ENCODE measurements at regions not wholly inside any gene's neighbourhood (a gene's known extent, or its start where the extent isn't known, plus 50 kb on each side); places are given as distances from the start of the nearest gene placed in this dataset.
"Not testable (repeated sequence)": the region's sequence is repeated elsewhere in the genome, so short reads cannot be mapped to it uniquely, and the experiment has no call there.

GRCh38 chr3:177720927-177721326, 523.6 kb upstream of the TBL1XR1 start:
- DNase-seq (ENCODE audit: low read depth in 1 of 2, low spot score in 2 of 2); H2BK120ac ChIP-seq (replicated peaks; ENCODE audit: low read depth, low read length); H3K9ac ChIP-seq (replicated peaks in 1 of 4; ENCODE audit: extremely low read depth in 1 of 4, low read depth in 3 of 4, low read length in 3 of 4); H3K4me2 ChIP-seq (ENCODE audit: insufficient read depth in 1 of 2, low read depth in 2 of 2, low read length in 2 of 2); H3K14ac ChIP-seq (ENCODE audit: insufficient read length); H2BK15ac ChIP-seq (ENCODE audit: low read length); H3K79me2 ChIP-seq (ENCODE audit: control insufficient read depth in 1 of 2, insufficient read depth in 2 of 2, low read length in 2 of 2); H3K4me1 ChIP-seq (replicated peaks in 1 of 4; ENCODE audit: control insufficient read depth in 3 of 4, insufficient read depth in 4 of 4, low read length in 3 of 4); FAIRE-seq; H4K91ac ChIP-seq (replicated peaks; ENCODE audit: insufficient read length, low read length); H3K27me3 ChIP-seq (replicated peaks in 1 of 4; ENCODE audit: control insufficient read depth in 3 of 4, extremely low read depth in 1 of 4, insufficient read depth in 3 of 4, low read length in 3 of 4); H4K20me1 ChIP-seq (replicated peaks in 1 of 2; ENCODE audit: control insufficient read depth in 1 of 2, insufficient read depth in 2 of 2, low read length in 2 of 2); CTCF ChIA-PET (ENCODE audit: partially characterized antibody); H3K23ac ChIP-seq (ENCODE audit: insufficient read length); H3K36me3 ChIP-seq (ENCODE audit: control insufficient read depth in 2 of 4, insufficient read depth in 4 of 4, low read length in 3 of 4); H3K18ac ChIP-seq (ENCODE audit: extremely low read depth, low read length); H2AFZ ChIP-seq (ENCODE audit: low read length); H2BK20ac ChIP-seq (ENCODE audit: low read length); POLR2A ChIA-PET (ENCODE audit: partially characterized antibody); H3K27ac ChIP-seq (ENCODE audit: low read depth, low read length); H2AK5ac ChIP-seq (ENCODE audit: low read depth, low read length); H3K79me1 ChIP-seq (ENCODE audit: low read depth, low read length); H3K4me3 ChIP-seq (ENCODE audit: extremely low read depth in 1 of 4, insufficient read depth in 2 of 4, low read depth in 3 of 4, low read length in 4 of 4); H4K8ac ChIP-seq (ENCODE audit: extremely low read depth, insufficient read depth, low read length); H2BK12ac ChIP-seq (ENCODE audit: low read depth, low read length); H3K4ac ChIP-seq (replicated peaks; ENCODE audit: insufficient read length, low read depth, low read length); H3K23me2 ChIP-seq (ENCODE audit: low read depth, low read length); H4K5ac ChIP-seq (ENCODE audit: insufficient read length, low read depth, low read length); H3K56ac ChIP-seq (replicated peaks; ENCODE audit: insufficient read length, low read depth, low read length); H3K9me3 ChIP-seq (ENCODE audit: insufficient read depth in 2 of 2, low read depth in 1 of 2, low read length in 1 of 2); H2BK5ac ChIP-seq (ENCODE audit: low read depth, low read length): not testable (repeated sequence)
- WGBS, 2 experiments (ENCODE audit: extremely low coverage in 1 of 2, insufficient coverage in 1 of 2, insufficient read length in 1 of 2, insufficient replicate concordance in 2 of 2, low coverage in 1 of 2, low lambda C conversion rate in 2 of 2, missing lambda C conversion rate in 1 of 2) = 100% methylated on average over 3 of the region's 3 CpGs; no CpG with 5 or more reads in 1 of the 2 experiments
